Epithelial cell of prostate (primary cell): ENCODE measurements at regions not wholly inside any gene's neighbourhood (a gene's known extent, or its start where the extent isn't known, plus 50 kb on each side); places are given as distances from the start of the nearest gene placed in this dataset.
"Not testable (repeated sequence)": the region's sequence is repeated elsewhere in the genome, so short reads cannot be mapped to it uniquely, and the experiment has no call there.

ENCODE experiments used
- DNase-seq: peaks from one replicate; pipeline ENCODE4 v3.0.0-alpha.2; 2011; ENCODE audit warnings: low read depth, low spot score
- H3K27ac ChIP-seq: fragments of 450-650 bp; 2 replicates; pipeline ENCODE4 v1.5.1; 2017; ENCODE audit warnings: mild to moderate bottlenecking

GRCh38 chr13:90454002-90454636 lies 893.4 kb upstream of the MIR17HG start:
- no peak for DNase-seq
- H3K27ac ChIP-seq = no peak overlapping the region

- no peak for DNase-seq
Observed at GRCh38 chr13:90455067-90455466, 892.4 kb upstream of the MIR17HG start.

GRCh38 chr13:90455823-90456222 lies 891.7 kb upstream of the MIR17HG start:
- DNase-seq = no peak

More at GRCh38 chr13:90455067-90455466, 892.4 kb upstream of the MIR17HG start:
- no peak overlapping the region for H3K27ac ChIP-seq

GRCh38 chr13:90461398-90461797 lies 886.1 kb upstream of the MIR17HG start:
- H3K27ac ChIP-seq = no peak overlapping the region
- DNase-seq = no peak

More at GRCh38 chr13:90455823-90456222, 891.7 kb upstream of the MIR17HG start:
- H3K27ac ChIP-seq = no peak overlapping the region

- DNase-seq = no peak
Observed at GRCh38 chr13:90477216-90477615, 870.3 kb upstream of the MIR17HG start.

GRCh38 chr13:90483906-90484305 lies 863.6 kb upstream of the MIR17HG start:
- no peak overlapping the region for H3K27ac ChIP-seq
- no peak for DNase-seq

More at GRCh38 chr13:90477216-90477615, 870.3 kb upstream of the MIR17HG start:
- no peak overlapping the region for H3K27ac ChIP-seq

- peak overlapping the region; percentile 4 for H3K27ac ChIP-seq
- DNase-seq = peak; percentile 22
Observed at GRCh38 chr13:90485436-90485835, 862.1 kb upstream of the MIR17HG start.

GRCh38 chr13:90492872-90493271 lies 854.6 kb upstream of the MIR17HG start:
- DNase-seq = no peak
- no peak overlapping the region for H3K27ac ChIP-seq

GRCh38 chr13:90493667-90494066 lies 853.8 kb upstream of the MIR17HG start:
- no peak for DNase-seq
- H3K27ac ChIP-seq = no peak overlapping the region

GRCh38 chr13:90494849-90495248 lies 852.6 kb upstream of the MIR17HG start:
- H3K27ac ChIP-seq, DNase-seq: not testable (repeated sequence)

- H3K27ac ChIP-seq = no peak overlapping the region
- no peak for DNase-seq
Observed at GRCh38 chr13:90498096-90498495, 849.4 kb upstream of the MIR17HG start.

GRCh38 chr13:90498816-90499215 lies 848.7 kb upstream of the MIR17HG start:
- DNase-seq = no peak

GRCh38 chr13:90500569-90500968 lies 846.9 kb upstream of the MIR17HG start:
- H3K27ac ChIP-seq = no peak overlapping the region
- no peak for DNase-seq

More at GRCh38 chr13:90498816-90499215, 848.7 kb upstream of the MIR17HG start:
- no peak overlapping the region for H3K27ac ChIP-seq

GRCh38 chr13:90502153-90502552 lies 845.3 kb upstream of the MIR17HG start:
- H3K27ac ChIP-seq = no peak overlapping the region
- no peak for DNase-seq

- H3K27ac ChIP-seq = no peak overlapping the region
- DNase-seq = no peak
Observed at GRCh38 chr13:90502762-90503161, 844.7 kb upstream of the MIR17HG start.

- DNase-seq = no peak
- H3K27ac ChIP-seq = no peak overlapping the region
Observed at GRCh38 chr13:90510319-90510718, 837.2 kb upstream of the MIR17HG start.

- no peak overlapping the region for H3K27ac ChIP-seq
- DNase-seq = no peak
Observed at GRCh38 chr13:90511903-90512302, 835.6 kb upstream of the MIR17HG start.

GRCh38 chr13:90514712-90515111 lies 832.8 kb upstream of the MIR17HG start:
- H3K27ac ChIP-seq, DNase-seq: not testable (repeated sequence)

GRCh38 chr13:90518417-90518816 lies 829.1 kb upstream of the MIR17HG start:
- DNase-seq = no peak

GRCh38 chr13:90519157-90519556 lies 828.3 kb upstream of the MIR17HG start:
- DNase-seq = no peak
- H3K27ac ChIP-seq = no peak overlapping the region

More at GRCh38 chr13:90518417-90518816, 829.1 kb upstream of the MIR17HG start:
- no peak overlapping the region for H3K27ac ChIP-seq

- DNase-seq = no peak
- H3K27ac ChIP-seq = no peak overlapping the region
Observed at GRCh38 chr13:90526711-90527110, 820.8 kb upstream of the MIR17HG start.

GRCh38 chr13:90531744-90532143 lies 815.7 kb upstream of the MIR17HG start:
- no peak overlapping the region for H3K27ac ChIP-seq
- no peak for DNase-seq
